OCI-LY1 (cell line): ENCODE measurements at regions not wholly inside any gene's neighbourhood (a gene's known extent, or its start where the extent isn't known, plus 50 kb on each side); places are given as distances from the start of the nearest gene placed in this dataset.

Experiments
- EZH2 ChIP-seq: fragments of 200-600 bp; sonication (generic), shearing (Covaris generic); IDR thresholded peaks from 2 replicates; pipeline ENCODE4 v1.8.0; 2017; ENCODE audit warnings: borderline replicate concordance, mixed run types, mild to moderate bottlenecking, antibody characterized with exemption, low read length, moderate library complexity, mixed read lengths
- TF ChIP-seq, protein P1 (sequence below): fragments of 200-600 bp; sonication (generic), shearing (Covaris generic); IDR thresholded peaks from 2 replicates; pipeline ENCODE4 v1.5.1; 2017; ENCODE audit warnings: mild to moderate bottlenecking, antibody characterized with exemption, low read length, moderate library complexity, mixed read lengths

DNA sequence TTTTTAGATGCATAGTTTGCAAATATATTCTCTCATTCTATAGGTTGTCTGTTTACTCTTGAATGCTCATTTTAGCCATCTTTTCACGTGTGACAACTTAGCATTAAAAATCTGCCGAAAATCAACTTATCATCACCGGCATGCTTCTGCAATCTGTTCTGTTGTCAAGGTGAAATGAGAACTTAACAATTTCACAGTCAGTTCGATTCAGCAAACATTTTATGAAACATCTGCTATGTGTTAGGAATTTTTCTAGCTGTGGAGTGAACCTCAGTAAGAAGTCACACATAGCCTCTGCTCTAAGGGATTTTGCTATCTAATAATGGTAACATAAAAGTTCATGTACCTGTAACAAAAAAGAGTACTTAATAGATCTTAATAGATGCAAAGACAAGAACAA lies 256.1 kb downstream of the ZWINT start:
- TF ChIP-seq, protein P1, sequence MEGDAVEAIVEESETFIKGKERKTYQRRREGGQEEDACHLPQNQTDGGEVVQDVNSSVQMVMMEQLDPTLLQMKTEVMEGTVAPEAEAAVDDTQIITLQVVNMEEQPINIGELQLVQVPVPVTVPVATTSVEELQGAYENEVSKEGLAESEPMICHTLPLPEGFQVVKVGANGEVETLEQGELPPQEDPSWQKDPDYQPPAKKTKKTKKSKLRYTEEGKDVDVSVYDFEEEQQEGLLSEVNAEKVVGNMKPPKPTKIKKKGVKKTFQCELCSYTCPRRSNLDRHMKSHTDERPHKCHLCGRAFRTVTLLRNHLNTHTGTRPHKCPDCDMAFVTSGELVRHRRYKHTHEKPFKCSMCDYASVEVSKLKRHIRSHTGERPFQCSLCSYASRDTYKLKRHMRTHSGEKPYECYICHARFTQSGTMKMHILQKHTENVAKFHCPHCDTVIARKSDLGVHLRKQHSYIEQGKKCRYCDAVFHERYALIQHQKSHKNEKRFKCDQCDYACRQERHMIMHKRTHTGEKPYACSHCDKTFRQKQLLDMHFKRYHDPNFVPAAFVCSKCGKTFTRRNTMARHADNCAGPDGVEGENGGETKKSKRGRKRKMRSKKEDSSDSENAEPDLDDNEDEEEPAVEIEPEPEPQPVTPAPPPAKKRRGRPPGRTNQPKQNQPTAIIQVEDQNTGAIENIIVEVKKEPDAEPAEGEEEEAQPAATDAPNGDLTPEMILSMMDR, result no peak
- TF ChIP-seq EZH2, result no peak
